ENCODE measurements at regions not wholly inside any gene's neighbourhood (a gene's known extent, or its start where the extent isn't known, plus 50 kb on each side); places are given as distances from the start of the nearest gene placed in this dataset.

- no peak for DNase-seq
Observed at GRCh38 chr4:45985038-45985437, 138.8 kb downstream of the GABRG1 start.

DNA sequence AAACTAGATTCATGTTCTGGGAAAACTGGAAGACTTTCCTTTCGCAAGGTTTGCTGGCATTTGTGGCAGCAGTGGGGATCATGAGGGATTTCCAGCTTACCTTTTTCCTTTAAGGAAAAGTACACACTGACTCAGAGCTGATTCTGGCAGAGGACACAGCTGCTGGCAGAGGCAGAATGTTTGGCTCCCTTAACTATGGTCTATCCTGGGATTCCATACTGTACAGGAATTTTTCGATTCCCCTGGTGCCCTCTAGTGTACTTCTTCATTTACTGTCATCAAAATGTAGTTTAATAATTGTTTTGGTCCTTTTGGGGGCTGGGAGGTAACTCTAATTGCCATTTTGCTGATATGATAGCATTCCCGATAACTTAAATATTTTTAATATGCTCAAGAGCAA is 152.7 kb downstream of the GABRG1 start:
- DNase-seq: no peak

- no peak for DNase-seq
Observed at GRCh38 chr4:45957353-45957752, 166.5 kb downstream of the GABRG1 start.

DNA sequence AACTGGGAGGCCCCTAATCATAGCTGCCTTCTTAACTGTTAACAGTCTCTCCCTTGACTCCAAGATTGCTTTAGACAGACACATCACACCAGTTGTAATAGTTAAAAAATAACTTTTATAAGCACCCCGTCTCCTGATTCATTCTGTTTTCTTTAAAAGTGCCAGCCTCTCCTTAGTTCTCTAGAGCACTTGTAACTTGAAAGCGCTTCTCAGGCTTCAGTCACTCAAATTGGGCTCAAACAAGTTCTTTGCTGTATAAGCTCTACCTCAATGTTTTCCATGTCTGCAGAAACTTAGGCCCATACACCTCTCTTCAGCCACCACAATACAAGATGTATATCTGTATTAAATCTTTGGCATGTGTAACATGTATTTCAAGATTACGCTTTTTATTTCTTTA is 169.6 kb downstream of the GABRG1 start:
- DNase-seq: no peak

DNA sequence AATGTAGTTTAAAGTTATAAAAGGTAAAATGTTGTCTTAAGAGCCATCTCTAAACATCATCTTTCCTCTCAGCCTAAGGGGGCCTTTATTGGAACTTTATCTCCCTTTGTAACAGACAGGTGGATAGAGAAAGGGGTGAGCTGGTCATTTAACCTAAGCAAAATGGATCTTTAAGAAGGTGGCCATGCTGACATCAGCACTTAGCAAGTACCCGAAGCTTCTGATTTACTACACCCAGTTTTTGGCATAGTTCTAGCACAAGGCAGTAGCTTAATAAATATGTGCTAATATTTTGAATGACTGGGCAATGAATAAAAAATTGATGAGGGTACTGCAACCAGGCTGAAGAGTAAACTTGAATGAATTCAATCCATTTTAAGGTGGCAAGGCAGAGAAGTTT is 172.7 kb downstream of the GABRG1 start:
- no peak for DNase-seq

DNA sequence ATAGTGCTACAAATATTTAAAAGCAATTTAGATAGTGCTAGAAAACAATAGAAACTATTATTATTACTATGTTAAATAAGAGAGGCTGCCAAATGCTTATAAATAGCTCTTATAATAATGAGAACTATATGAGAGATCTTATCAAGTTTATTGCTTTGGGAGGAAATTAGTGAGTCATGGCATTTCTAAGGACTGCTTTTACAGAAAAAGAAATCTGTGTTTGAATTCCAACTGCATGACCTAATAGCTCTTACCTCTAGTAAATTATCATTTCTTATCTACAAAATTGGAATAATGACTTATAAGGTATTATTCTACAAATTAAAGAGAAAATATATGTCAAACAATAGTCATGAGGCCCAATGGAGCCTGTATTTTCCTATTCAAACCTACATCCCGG is 177.2 kb downstream of the GABRG1 start:
- DNase-seq: no peak

GRCh38 chr4:45944000-45944399 is 179.9 kb downstream of the GABRG1 start:
- no peak for DNase-seq

DNA sequence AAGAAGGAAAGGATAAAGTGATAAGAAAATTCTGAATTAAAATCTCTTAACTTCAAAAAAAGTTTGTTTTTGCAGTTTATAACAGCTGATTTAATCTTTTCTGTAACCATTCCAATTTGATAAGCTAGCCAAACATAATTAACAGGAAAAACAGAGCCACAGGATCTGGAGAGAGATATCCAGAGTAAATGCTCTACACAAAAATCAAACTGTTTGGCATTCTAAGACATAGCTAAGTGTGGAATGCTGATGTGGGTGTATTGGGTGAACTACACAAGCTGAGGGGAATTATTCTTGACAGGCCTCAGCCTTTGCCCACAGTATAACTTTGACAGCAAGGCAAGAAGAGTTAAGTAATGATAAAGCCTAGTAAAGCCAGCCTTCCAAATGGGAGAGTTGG is 184.8 kb downstream of the GABRG1 start:
- no peak for DNase-seq

- no peak for DNase-seq
Observed at GRCh38 chr4:45931154-45931553, 192.7 kb downstream of the GABRG1 start.

DNA sequence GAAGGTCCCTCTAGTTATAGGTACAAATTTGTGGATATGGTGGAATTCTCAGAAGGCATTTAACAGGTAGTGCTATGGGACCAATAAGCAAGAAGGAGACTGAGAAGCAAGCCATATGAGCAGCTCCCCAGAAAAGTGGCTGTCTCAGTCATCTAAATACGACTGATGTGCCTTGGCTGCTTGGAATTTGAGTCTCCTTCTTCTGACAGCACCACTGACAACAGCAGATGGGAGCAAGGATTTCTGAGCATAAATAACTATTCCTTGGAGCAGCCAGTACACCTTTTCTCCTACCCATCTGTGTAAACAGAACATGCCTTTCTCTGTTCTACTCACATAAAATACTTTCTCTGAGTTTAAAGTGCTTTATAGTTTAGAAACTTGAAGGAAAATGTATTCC is 196.2 kb downstream of the GABRG1 start:
- no peak for DNase-seq

GRCh38 chr4:45925809-45926208 is 198.0 kb downstream of the GABRG1 start:
- no peak for DNase-seq

DNA sequence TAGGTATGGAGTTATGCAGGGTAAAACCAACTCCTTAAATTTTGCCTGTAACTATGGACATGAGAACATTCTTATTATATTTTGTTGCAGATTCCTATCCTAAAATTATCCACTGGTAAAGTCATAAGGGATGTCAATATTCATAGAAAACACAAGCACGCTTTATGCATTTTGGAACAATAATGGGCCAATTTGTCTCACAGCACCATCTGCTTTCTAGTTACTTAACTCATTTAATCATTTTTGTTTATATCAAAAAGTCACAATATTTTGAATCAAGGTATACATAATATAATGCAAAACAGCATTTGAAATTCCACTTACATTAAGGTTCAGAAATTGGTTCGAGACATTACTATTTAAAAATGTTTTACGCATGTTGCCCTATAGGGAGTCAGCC is 203.0 kb downstream of the GABRG1 start:
- no peak for DNase-seq

- DNase-seq: no peak
Observed at GRCh38 chr4:45910511-45910910, 213.3 kb downstream of the GABRG1 start.

- DNase-seq: no peak
Observed at GRCh38 chr4:45897946-45898585, 225.8 kb downstream of the GABRG1 start.

- no peak for DNase-seq
Observed at GRCh38 chr4:45883421-45883820, 240.4 kb downstream of the GABRG1 start.

- DNase-seq: no peak
Observed at GRCh38 chr4:45876235-45876890, 247.5 kb downstream of the GABRG1 start.

DNA sequence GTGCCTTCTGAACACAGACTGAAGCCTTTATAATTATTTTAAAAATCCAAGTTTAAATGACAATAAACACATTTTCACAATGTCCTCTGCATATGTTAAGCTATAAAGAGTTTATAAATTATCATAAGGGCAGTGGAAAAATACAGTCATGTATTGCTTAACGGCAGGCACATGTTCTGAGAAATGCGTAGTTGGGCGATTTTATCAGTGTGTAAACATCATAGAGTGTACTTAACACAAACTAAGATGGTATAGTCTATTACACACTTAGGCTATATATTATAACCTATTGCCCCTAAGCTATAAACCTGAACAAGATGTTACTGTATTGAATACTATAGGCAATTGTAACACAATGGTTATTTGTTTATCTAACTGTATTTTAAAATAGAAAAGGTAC is 254.7 kb downstream of the GABRG1 start:
- no peak for DNase-seq

DNA sequence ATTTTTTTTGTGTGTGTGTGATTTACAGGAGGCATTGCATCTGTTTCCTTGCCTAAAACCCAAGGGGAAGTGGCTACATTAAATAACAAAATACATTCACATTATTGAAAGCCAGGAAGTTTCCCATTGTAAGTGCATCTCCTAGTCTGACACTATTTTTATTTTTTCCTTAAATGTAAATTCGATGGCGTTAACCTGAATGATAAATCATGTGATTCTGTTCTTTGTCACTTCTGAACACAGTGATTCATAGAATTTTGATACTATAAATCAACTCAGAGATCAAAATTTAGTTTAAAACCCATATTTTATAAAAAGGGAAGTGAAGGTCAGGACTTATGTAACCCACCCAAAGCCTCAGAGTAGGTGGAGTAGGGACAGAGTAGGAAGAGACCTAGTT is 258.1 kb downstream of the GABRG1 start:
- no peak for DNase-seq

GRCh38 chr4:45855857-45856256 is 268.0 kb downstream of the GABRG1 start:
- no peak for DNase-seq

- no peak for DNase-seq
Observed at GRCh38 chr4:45846016-45846415, 277.8 kb downstream of the GABRG1 start.

DNA sequence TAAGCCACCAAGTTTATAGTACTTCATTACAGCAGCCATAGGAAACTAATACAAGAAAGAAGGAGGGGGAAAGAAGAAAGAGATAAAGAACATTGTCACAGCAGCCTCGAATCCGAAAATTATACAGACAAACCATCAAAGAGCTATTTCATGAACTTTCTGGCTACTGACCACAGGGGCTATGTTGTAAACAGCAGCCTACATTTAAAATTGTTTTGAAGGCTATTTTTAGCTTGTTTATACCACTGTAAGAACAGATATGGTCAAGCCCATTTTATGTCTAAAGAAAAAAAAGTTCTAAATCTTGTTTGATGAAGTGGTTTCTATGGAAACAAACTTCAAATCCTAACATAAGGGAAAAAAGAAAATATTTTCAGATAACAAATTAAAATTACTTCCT is 282.1 kb downstream of the GABRG1 start:
- DNase-seq: no peak

GRCh38 chr4:45831692-45832091 is 292.2 kb downstream of the GABRG1 start:
- no peak for DNase-seq

GRCh38 chr4:45803994-45804393 is 319.9 kb downstream of the GABRG1 start:
- DNase-seq: no peak

DNA sequence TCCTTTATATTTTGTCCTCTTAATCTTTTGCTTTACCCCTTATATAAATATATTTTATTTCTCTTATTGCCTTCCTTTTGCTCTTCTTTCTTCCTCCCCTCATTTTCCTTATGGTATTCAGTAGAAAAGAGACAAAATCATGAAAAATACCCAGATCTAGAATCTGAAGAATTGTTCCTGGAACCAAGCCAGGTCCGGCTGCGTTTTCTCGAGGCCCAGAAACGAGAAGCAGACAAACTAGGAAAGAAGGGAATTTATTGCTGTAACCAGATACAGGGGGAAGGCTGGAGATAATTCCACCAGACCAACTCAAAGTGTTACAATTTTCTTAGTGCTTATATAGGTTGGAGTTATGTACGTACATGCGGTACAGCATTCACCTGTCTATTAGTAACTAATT is 328.7 kb downstream of the GABRG1 start:
- no peak for DNase-seq

DNA sequence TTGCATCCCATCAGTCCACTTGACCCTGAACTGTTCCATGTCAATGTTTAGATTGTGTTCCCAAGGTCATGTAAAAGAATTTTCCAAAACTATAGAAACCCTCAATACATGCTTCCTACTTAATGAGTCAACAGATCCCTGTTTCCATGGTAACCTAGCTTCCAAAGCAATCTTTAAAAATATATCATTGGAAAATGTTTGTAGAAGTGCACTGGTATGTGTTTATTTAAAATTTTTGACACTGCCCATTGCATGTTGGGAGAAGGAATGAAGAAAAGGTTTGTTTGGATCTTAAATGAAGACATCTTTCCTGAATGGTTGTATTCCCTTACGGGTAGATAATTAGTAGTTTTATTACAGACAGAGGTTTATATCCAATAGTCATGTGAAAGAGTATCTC is 345.3 kb downstream of the GABRG1 start:
- no peak for DNase-seq
